IMR-90 (cell line): ENCODE measurements at regions not wholly inside any gene's neighbourhood (a gene's known extent, or its start where the extent isn't known, plus 50 kb on each side); places are given as distances from the start of the nearest gene placed in this dataset.

Experiments
- ATAC-seq: fragments of 200-7000 bp; cut with Tn5 transposase; 2 replicates; pipeline ENCODE4 v1.9.1; 2020; ENCODE audit warnings: low read depth, mild to moderate bottlenecking, moderate library complexity
- BruUV-seq: library from RNA; stranded (reverse); fragments of 400-500 nt; replicated peaks from 2 replicates; lab custom pipeline; 2021; lab: Mats Ljungman, UMichigan
- CTCF ChIA-PET: fragments of 300-600 bp; formaldehyde crosslinking; extraction: SDS; loops from one replicate; lab custom pipeline; 2021; ENCODE audit warnings: antibody characterized with exemption; lab: Yijun Ruan, JAX
- POLR2A ChIA-PET: fragments of 300-600 bp; sonication (Branson Sonifier 250); formaldehyde crosslinking; loops from one replicate; lab custom pipeline; 2022; ENCODE audit warnings: antibody characterized with exemption; ENCODE audit not compliant: unreplicated experiment; lab: Charles Lee
- DNase-seq: peaks from one replicate; pipeline ENCODE4 v3.0.0; 2013
- H2AFZ ChIP-seq: replicated peaks from 2 replicates; pipeline ENCODE3; 2013; ENCODE audit warnings: low read length, mild to moderate bottlenecking; ENCODE audit not compliant: poor library complexity
- H2AK5ac ChIP-seq: 2 replicates; pipeline ENCODE4 v1.6.1; 2013; ENCODE audit warnings: low read depth, low read length, inconsistent platforms
- H2AK9ac ChIP-seq: replicated peaks from 2 replicates; pipeline ENCODE3; 2013; ENCODE audit warnings: mild to moderate bottlenecking, low read depth, low read length, moderate library complexity; ENCODE audit not compliant: poor library complexity
- H2BK120ac ChIP-seq: 2 replicates; pipeline ENCODE4 v1.6.1; 2013; ENCODE audit warnings: low read depth, low read length, inconsistent platforms
- H2BK15ac ChIP-seq: 3 replicates; pipeline ENCODE4 v1.6.1; 2013; ENCODE audit warnings: low read depth, low read length, inconsistent platforms
- H2BK20ac ChIP-seq: 2 replicates; pipeline ENCODE4 v1.6.1; 2013; ENCODE audit warnings: low read depth, mild to moderate bottlenecking, inconsistent platforms, low read length, moderate library complexity
- H2BK5ac ChIP-seq: 2 replicates; pipeline ENCODE4 v1.6.1; 2013; ENCODE audit warnings: mild to moderate bottlenecking, low read depth, low read length, inconsistent platforms; ENCODE audit not compliant: poor library complexity, severe bottlenecking
- H3K14ac ChIP-seq: replicated peaks from 2 replicates; pipeline ENCODE4 v1.6.1; 2013; ENCODE audit warnings: low read depth, low read length, inconsistent platforms
- H3K18ac ChIP-seq: 2 replicates; pipeline ENCODE4 v1.6.1; 2013; ENCODE audit warnings: low read depth, low read length, control low read depth
- H3K23ac ChIP-seq: 2 replicates; pipeline ENCODE4 v1.6.1; 2013; ENCODE audit warnings: low read depth, low read length, inconsistent platforms
- H3K27ac ChIP-seq: 2 replicates; pipeline ENCODE4 v1.5.1; 2013; ENCODE audit warnings: mild to moderate bottlenecking, control low read depth, low read length; ENCODE audit not compliant: insufficient read depth
- H3K27me3 ChIP-seq: 2 replicates; pipeline ENCODE4 v1.6.1; 2013; ENCODE audit warnings: low read length; ENCODE audit not compliant: control insufficient read depth, insufficient read depth
- H3K36me3 ChIP-seq: 2 replicates; pipeline ENCODE4 v1.6.1; 2013; ENCODE audit warnings: low read length, mixed read lengths; ENCODE audit not compliant: control insufficient read depth, insufficient read depth
- H3K4ac ChIP-seq: 2 replicates; pipeline ENCODE4 v1.6.1; 2013; ENCODE audit warnings: low read depth, low read length, inconsistent platforms
- H3K4me1 ChIP-seq: 2 replicates; pipeline ENCODE4 v1.6.1; 2013; ENCODE audit warnings: low read length, mixed read lengths; ENCODE audit not compliant: control insufficient read depth, insufficient read depth
- H3K4me2 ChIP-seq: 2 replicates; pipeline ENCODE4 v1.6.1; 2013; ENCODE audit warnings: low read depth, mild to moderate bottlenecking, control low read depth, low read length, moderate library complexity
- H3K4me3 ChIP-seq: 2 replicates; pipeline ENCODE4 v1.5.1; 2013; ENCODE audit warnings: low read depth, mild to moderate bottlenecking, control low read depth, low read length, moderate library complexity; ENCODE audit not compliant: insufficient read depth
- H3K56ac ChIP-seq: 2 replicates; pipeline ENCODE4 v1.6.1; 2013; ENCODE audit warnings: low read length, inconsistent platforms; ENCODE audit not compliant: insufficient read depth; ENCODE audit errors: extremely low read depth
- H3K79me1 ChIP-seq, 2 experiments: 2 replicates each; pipeline ENCODE4 v1.6.1; 2013; ENCODE audit warnings: low read length in 2 of 2, inconsistent platforms in 1 of 2, low read depth in 1 of 2
- H3K9ac ChIP-seq: 2 replicates; pipeline ENCODE4 v1.6.1; 2013; ENCODE audit warnings: low read depth, low read length, control low read depth
- H3K9me1 ChIP-seq: 2 replicates; pipeline ENCODE4 v1.6.1; 2013; ENCODE audit warnings: low read length, inconsistent platforms; ENCODE audit not compliant: insufficient read depth
- H3K9me3 ChIP-seq: 2 replicates; pipeline ENCODE4 v1.6.1; 2013; ENCODE audit warnings: low read length; ENCODE audit not compliant: control insufficient read depth, insufficient read depth
- H4K20me1 ChIP-seq: 2 replicates; pipeline ENCODE4 v1.6.1; 2013; ENCODE audit warnings: low read length, inconsistent platforms; ENCODE audit not compliant: insufficient read depth
- H4K5ac ChIP-seq: 2 replicates; pipeline ENCODE4 v1.6.1; 2013; ENCODE audit warnings: mild to moderate bottlenecking, low read depth, low read length, control low read depth
- H4K8ac ChIP-seq, 2 experiments: 2 replicates each; pipeline ENCODE4 v1.6.1; 2013; ENCODE audit warnings: low read depth in 2 of 2, low read length in 2 of 2, control low read depth in 1 of 2, inconsistent platforms in 1 of 2
- H4K91ac ChIP-seq: 2 replicates; pipeline ENCODE4 v1.6.1; 2013; ENCODE audit warnings: low read depth, low read length, inconsistent platforms; ENCODE audit not compliant: insufficient read depth
- CEBPB ChIP-seq: IDR thresholded peaks from 2 replicates; pipeline ENCODE4 v1.6.1; 2012; ENCODE audit warnings: low read depth, low read length, improper control_type of control experiment
- CTCF ChIP-seq: conservative IDR thresholded peaks from 2 replicates; pipeline ENCODE4 v1.5.1; 2012; ENCODE audit warnings: mild to moderate bottlenecking, low read depth, low read length, improper control_type of control experiment
- ELK1 ChIP-seq: fragments of 150-350 bp; IDR thresholded peaks from 2 replicates; pipeline ENCODE4 v1.6.1; 2016; ENCODE audit warnings: low read depth, mild to moderate bottlenecking, low read length, moderate library complexity, borderline replicate concordance
- FOS ChIP-seq: fragments of 150-350 bp; IDR thresholded peaks from 2 replicates; pipeline ENCODE4 v1.6.1; 2016; ENCODE audit warnings: low read depth, low read length
- MXI1 ChIP-seq: IDR thresholded peaks from 2 replicates; pipeline ENCODE4 v1.6.1; 2012; ENCODE audit warnings: low read depth, mild to moderate bottlenecking, low read length, moderate library complexity, borderline replicate concordance
- NFE2L2 ChIP-seq: fragments of 150-350 bp; IDR thresholded peaks from 2 replicates; pipeline ENCODE4 v1.6.1; 2016; ENCODE audit warnings: low read depth, mild to moderate bottlenecking, low read length
- RCOR1 ChIP-seq: IDR thresholded peaks from 2 replicates; pipeline ENCODE4 v1.6.1; 2012; ENCODE audit warnings: mild to moderate bottlenecking, low read length, improper control_type of control experiment; ENCODE audit not compliant: insufficient replicate concordance
- RFX5 ChIP-seq: IDR thresholded peaks from 2 replicates; pipeline ENCODE4 v1.8.0; 2012; ENCODE audit warnings: low read depth, mild to moderate bottlenecking, low read length, moderate library complexity
- SMC3 ChIP-seq: fragments of 150-350 bp; IDR thresholded peaks from 2 replicates; pipeline ENCODE4 v1.6.1; 2016; ENCODE audit warnings: low read depth, mild to moderate bottlenecking, antibody characterized with exemption, low read length, moderate library complexity
- WGBS, 2 experiments: methylation state at CpG; one replicate each; pipeline versions ENCODE4 v1.1.5 to v1.1.7; 2013; ENCODE audit warnings: missing lambda C conversion rate in 2 of 2; ENCODE audit not compliant: insufficient read length in 1 of 2; ENCODE audit errors: extremely low coverage in 2 of 2; 5-methylcytosine and 5-hydroxymethylcytosine counted together
- dilution Hi-C: fragments of 300-500 bp; cut with HindIII; formaldehyde crosslinking; loops from one replicate; pipeline ENCODE4 v1.14.3; 2018; ENCODE audit warnings: low sequenced_read_pairs; ENCODE audit not compliant: unreplicated experiment
- in situ Hi-C: fragments of 300-500 bp; cut with MboI; formaldehyde crosslinking; loops from 3 replicates; pipeline ENCODE4 v1.14.3; 2019; ENCODE audit warnings: low sequenced_read_pairs, inconsistent platforms, mixed read lengths
- intact Hi-C: fragments of 100-400 bp; cut with micrococcal nuclease; formaldehyde crosslinking; loops from 2 replicates; pipeline ENCODE4 v1.10.0; 2022

GRCh38 chr16:89042711-89043551 is 50.7 kb upstream of the ACSF3 start:
- Histone ChIP-seq H4K91ac (no peak overlapping the region), H3K79me1 (no peaks in the 10 kb centered on the region), H3K4me3 (no peak overlapping the region), H2BK5ac (no peak overlapping the region), H2BK20ac (no peak overlapping the region), H2AFZ (no peak overlapping the region), H2BK15ac (no peak overlapping the region), H3K4me2 (no peak overlapping the region), H3K56ac (no peak overlapping the region), H3K4ac (no peak overlapping the region), H4K20me1 (no peaks in the 10 kb centered on the region), H4K8ac (no peak overlapping the region), H3K18ac (no peak overlapping the region), H3K9me3 (no peaks in the 10 kb centered on the region), H3K9ac (no peak overlapping the region), H4K5ac (no peak overlapping the region), H3K27ac (no peak overlapping the region), H2AK9ac (no peak overlapping the region), H3K14ac (no peak overlapping the region), H3K27me3 (peaks cover 25% of the 10 kb centered on the region), H2AK5ac (no peak overlapping the region), H3K36me3 (no peaks in the 10 kb centered on the region), H3K4me1 (no peaks in the 10 kb centered on the region), H2BK120ac (no peak overlapping the region), H3K23ac (no peak overlapping the region), H3K9me1 (no peaks in the 10 kb centered on the region)
- no TSS peak for BruUV-seq
- ATAC-seq (no peak), DNase-seq (no peak)
- CTCF ChIA-PET: no interaction called here
- in situ Hi-C loops: no loop called here
- 76% methylated on average over 6 of the region's 32 CpGs; no CpG with 5 or more reads in 1 of the 2 experiments for WGBS, 2 experiments
- intact Hi-C loops: no loop called here
- TF ChIP-seq CEBPB (no peak), FOS (no peak), CTCF (no peak), ELK1 (no peak), SMC3 (no peak), MXI1 (no peak), RCOR1 (no peak), NFE2L2 (no peak), RFX5 (no peak)
- dilution Hi-C loops: no loop called here
- POLR2A ChIA-PET: no interaction called here
